ENCODE measurements at regions not wholly inside any gene's neighbourhood (a gene's known extent, or its start where the extent isn't known, plus 50 kb on each side); places are given as distances from the start of the nearest gene placed in this dataset.
A peak's percentile ranks its signal among the peaks of the same experiment; 100 is the strongest.
"Not testable (repeated sequence)": the region's sequence is repeated elsewhere in the genome, so short reads cannot be mapped to it uniquely, and the experiment has no call there.

- peaks cover 56% of the 10 kb centered on the region for H3K4me1 Mint-ChIP-seq
- Histone ChIP-seq H3K9ac (ENCODE audit: insufficient read depth, low read length, poor library complexity, severe bottlenecking) (no peak overlapping the region), H3K79me2 (ENCODE audit: insufficient read depth, low read length) (no peaks in the 10 kb centered on the region), H3K36me3 (replicated peaks in 1 of 2; ENCODE audit: control insufficient read depth in 1 of 2, insufficient read depth in 2 of 2, low read length in 2 of 2) (no peaks in the 10 kb centered on the region), H3K27ac (ENCODE audit: low read depth in 1 of 2, low read length in 2 of 2) (peak overlapping the region in 1 of 2 donors; percentile 20), H4K20me1 (ENCODE audit: insufficient read depth, low read length) (no peaks in the 10 kb centered on the region), H3K4me1 (ENCODE audit: control insufficient read depth in 1 of 2, insufficient read depth in 2 of 2, low read length in 2 of 2) (peaks cover 48 to 52% of the 10 kb centered on the region in 2 donors), H3K9me3 (replicated peaks in 1 of 2; ENCODE audit: control insufficient read depth in 1 of 2, insufficient read depth in 1 of 2, low read length in 2 of 2) (no peaks in the 10 kb centered on the region), H3K4me3 (replicated peaks in 1 of 3; ENCODE audit: low read depth in 2 of 3, low read length in 3 of 3) (no peak overlapping the region), H2AFZ (ENCODE audit: insufficient read depth, low read depth, low read length, poor library complexity, severe bottlenecking) (no peak overlapping the region), H3K27me3 (ENCODE audit: control insufficient read depth in 2 of 2, insufficient read depth in 2 of 2, low read length in 2 of 2) (no peaks in the 10 kb centered on the region), H3K4me2 (replicated peaks; ENCODE audit: extremely low read depth, low read length, poor library complexity, severe bottlenecking) (no peak overlapping the region)
- H3K27me3 Mint-ChIP-seq (ENCODE audit: low read depth in 3 of 3) = peaks cover 1 to 5% (median 2%) of the 10 kb centered on the region in 3 donors
- H3K36me3 Mint-ChIP-seq = peaks cover 3 to 6% of the 10 kb centered on the region in 2 donors
- DNase-seq = no peak
- intact Hi-C loops (cut with micrococcal nuclease) = loop anchor here in 1 of 2 donors (5.0 to 10.0 kb wide), 2 partner anchors 77 to 296 kb away; no protein-coding TSS in a partner anchor
- WGBS (ENCODE audit: insufficient coverage) = 98% methylated on average over 6 of the region's 14 CpGs
- no peak for TF ChIP-seq CTCF (IDR thresholded peaks at IDR 0.05)
- peaks cover 0 to 3% (median 0%) of the 10 kb centered on the region in 7 donors for H3K9me3 Mint-ChIP-seq
- H3K4me3 Mint-ChIP-seq = no peak overlapping the region
- peak overlapping the region; percentile 15 to 79 (median 63) for H3K27ac Mint-ChIP-seq
Observed at GRCh38 chr2:8600456-8600855, 81.4 kb upstream of the ID2 start.

- no peak for TF ChIP-seq CTCF (IDR thresholded peaks at IDR 0.05)
- intact Hi-C loops (cut with micrococcal nuclease) = loop anchor here in 1 of 2 donors (1.0 to 10.0 kb wide), 3 partner anchors 58 to 298 kb away; no protein-coding TSS in a partner anchor
- peak overlapping the region in 1 of 2 donors; percentile 62 for H3K27ac ChIP-seq (ENCODE audit: low read depth in 1 of 2, low read length in 2 of 2)
- peak; percentile 51 to 82 (median 75) for DNase-seq
- WGBS (ENCODE audit: insufficient coverage) = no CpG with 5 or more reads among the region's 3 CpGs
- H3K4me3 Mint-ChIP-seq = no peak overlapping the region
- H3K79me2 ChIP-seq (ENCODE audit: insufficient read depth, low read length) = no peaks in the 10 kb centered on the region
- H3K27me3 Mint-ChIP-seq (ENCODE audit: low read depth in 3 of 3) = peaks cover 0 to 5% (median 0%) of the 10 kb centered on the region in 3 donors
- H3K27ac Mint-ChIP-seq = peak overlapping the region; percentile 68 to 90 (median 86)
- H3K36me3 Mint-ChIP-seq = peaks cover 0 to 2% of the 10 kb centered on the region in 2 donors
- H4K20me1 ChIP-seq (ENCODE audit: insufficient read depth, low read length) = no peaks in the 10 kb centered on the region
- no peaks in the 10 kb centered on the region for H3K27me3 ChIP-seq (ENCODE audit: control insufficient read depth in 2 of 2, insufficient read depth in 2 of 2, low read length in 2 of 2)
- H3K4me2 ChIP-seq (replicated peaks; ENCODE audit: extremely low read depth, low read length, poor library complexity, severe bottlenecking) = peak overlapping the region; percentile 26
- no peaks in the 10 kb centered on the region for H3K36me3 ChIP-seq (replicated peaks in 1 of 2; ENCODE audit: control insufficient read depth in 1 of 2, insufficient read depth in 2 of 2, low read length in 2 of 2)
- no peak overlapping the region for H2AFZ ChIP-seq (ENCODE audit: insufficient read depth, low read depth, low read length, poor library complexity, severe bottlenecking)
- peaks cover 0 to 3% (median 0%) of the 10 kb centered on the region in 7 donors for H3K9me3 Mint-ChIP-seq
- H3K9ac ChIP-seq (ENCODE audit: insufficient read depth, low read length, poor library complexity, severe bottlenecking) = no peak overlapping the region
- H3K4me1 ChIP-seq (ENCODE audit: control insufficient read depth in 1 of 2, insufficient read depth in 2 of 2, low read length in 2 of 2) = peaks cover 43 to 44% of the 10 kb centered on the region in 2 donors
- peaks cover 45% of the 10 kb centered on the region for H3K4me1 Mint-ChIP-seq
- no peak overlapping the region for H3K4me3 ChIP-seq (replicated peaks in 1 of 3; ENCODE audit: low read depth in 2 of 3, low read length in 3 of 3)
- H3K9me3 ChIP-seq (replicated peaks in 1 of 2; ENCODE audit: control insufficient read depth in 1 of 2, insufficient read depth in 1 of 2, low read length in 2 of 2) = no peaks in the 10 kb centered on the region
Observed at GRCh38 chr2:8602809-8603208, 79.0 kb upstream of the ID2 start.

- Histone ChIP-seq H3K27ac (ENCODE audit: low read depth in 1 of 2, low read length in 2 of 2) (peak overlapping the region in 1 of 2 donors; percentile 62), H3K4me1 (ENCODE audit: control insufficient read depth in 1 of 2, insufficient read depth in 2 of 2, low read length in 2 of 2) (peaks cover 40 to 45% of the 10 kb centered on the region in 2 donors)
- H3K4me1 Mint-ChIP-seq = peaks cover 44% of the 10 kb centered on the region
- no CpG with 5 or more reads among the region's 4 CpGs for WGBS (ENCODE audit: insufficient coverage)
- not testable (repeated sequence) for H3K9me3 ChIP-seq (replicated peaks in 1 of 2; ENCODE audit: control insufficient read depth in 1 of 2, insufficient read depth in 1 of 2, low read length in 2 of 2); H3K4me3 ChIP-seq (replicated peaks in 1 of 3; ENCODE audit: low read depth in 2 of 3, low read length in 3 of 3); DNase-seq; H3K9ac ChIP-seq (ENCODE audit: insufficient read depth, low read length, poor library complexity, severe bottlenecking); H3K36me3 ChIP-seq (replicated peaks in 1 of 2; ENCODE audit: control insufficient read depth in 1 of 2, insufficient read depth in 2 of 2, low read length in 2 of 2); H3K4me2 ChIP-seq (replicated peaks; ENCODE audit: extremely low read depth, low read length, poor library complexity, severe bottlenecking); H2AFZ ChIP-seq (ENCODE audit: insufficient read depth, low read depth, low read length, poor library complexity, severe bottlenecking); H3K4me3 Mint-ChIP-seq; H3K27me3 ChIP-seq (ENCODE audit: control insufficient read depth in 2 of 2, insufficient read depth in 2 of 2, low read length in 2 of 2); H3K9me3 Mint-ChIP-seq; H4K20me1 ChIP-seq (ENCODE audit: insufficient read depth, low read length); H3K36me3 Mint-ChIP-seq; H3K27me3 Mint-ChIP-seq (ENCODE audit: low read depth in 3 of 3); H3K79me2 ChIP-seq (ENCODE audit: insufficient read depth, low read length)
- intact Hi-C loops (cut with micrococcal nuclease) = loop anchor here in 1 of 2 donors (5.0 to 10.0 kb wide), 2 partner anchors 74 to 299 kb away; no protein-coding TSS in a partner anchor
- peak overlapping the region; percentile 28 to 90 (median 86) for H3K27ac Mint-ChIP-seq
Observed at GRCh38 chr2:8603356-8603755, 78.5 kb upstream of the ID2 start.

Measured in CD14-positive monocyte (primary cell).